Stimulated activated CD8-positive, alpha-beta memory T cell treated with anti-CD3 and anti-CD28 coated beads, Interleukin-15, amount 100 ng/mL, for 48 hours (primary cell): ENCODE measurements at regions not wholly inside any gene's neighbourhood (a gene's known extent, or its start where the extent isn't known, plus 50 kb on each side); places are given as distances from the start of the nearest gene placed in this dataset.
"Not testable (repeated sequence)": the region's sequence is repeated elsewhere in the genome, so short reads cannot be mapped to it uniquely, and the experiment has no call there.

Experiments
- DNase-seq, 2 donors: peaks; one replicate each; pipeline ENCODE4 v3.0.0-alpha.2; 2020; ENCODE audit warnings: low read depth in 2 of 2

GRCh38 chr3:127046690-127047089, 63.8 kb downstream of the PLXNA1 start:
- not testable (repeated sequence) for DNase-seq

GRCh38 chr3:127049393-127049792, 66.5 kb downstream of the PLXNA1 start:
- no peak for DNase-seq

- no peak for DNase-seq
These were observed 67.8 kb downstream of the PLXNA1 start for GRCh38 chr3:127050733-127051132.

DNA sequence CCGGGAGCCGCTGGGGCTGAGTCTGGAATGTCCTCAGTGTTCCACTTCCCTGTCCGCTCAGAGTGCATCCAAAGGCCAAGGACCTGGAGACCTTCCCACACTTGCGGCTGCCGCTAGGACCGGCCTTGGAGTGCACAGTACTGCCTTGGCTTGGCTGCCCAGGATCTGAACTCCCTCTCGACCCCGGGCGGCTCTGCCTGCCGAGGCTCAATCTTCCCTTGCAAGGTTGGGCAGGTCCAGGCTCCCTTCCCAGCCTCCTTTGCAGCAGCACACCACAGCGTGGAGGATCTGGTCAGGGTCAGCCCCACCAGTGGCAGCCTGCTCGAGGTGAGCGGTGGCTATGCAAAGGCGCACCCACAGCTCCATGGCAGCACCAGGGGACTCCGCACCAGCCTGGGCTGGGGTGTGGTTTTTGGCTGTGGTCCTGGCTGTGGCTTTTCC, 69.2 kb downstream of the PLXNA1 start:
- no peak for DNase-seq

DNA sequence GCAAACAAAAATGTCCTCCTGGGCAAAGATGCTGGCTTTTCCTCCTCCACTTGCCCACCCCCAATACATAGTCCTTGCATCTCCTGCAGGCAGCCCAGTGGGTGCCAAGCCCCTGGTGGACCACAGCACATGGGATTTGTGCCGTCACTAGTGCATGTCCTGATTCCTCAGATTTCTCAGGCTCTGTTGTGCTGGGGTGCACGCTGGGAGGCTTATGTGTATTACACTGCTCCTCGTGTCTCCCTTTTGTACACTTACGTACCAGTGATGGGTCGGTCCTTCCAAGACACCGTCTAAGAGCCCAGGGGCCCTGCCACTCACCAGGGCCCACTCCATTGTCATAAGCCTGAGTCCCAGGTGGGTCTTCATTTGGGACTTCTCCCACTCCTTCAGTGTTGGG, 70.1 kb downstream of the PLXNA1 start:
- DNase-seq = no peak

- DNase-seq = no peak
These were observed 70.5 kb downstream of the PLXNA1 start for GRCh38 chr3:127053450-127053849.

GRCh38 chr3:127053979-127054378, 71.1 kb downstream of the PLXNA1 start:
- no peak for DNase-seq

DNA sequence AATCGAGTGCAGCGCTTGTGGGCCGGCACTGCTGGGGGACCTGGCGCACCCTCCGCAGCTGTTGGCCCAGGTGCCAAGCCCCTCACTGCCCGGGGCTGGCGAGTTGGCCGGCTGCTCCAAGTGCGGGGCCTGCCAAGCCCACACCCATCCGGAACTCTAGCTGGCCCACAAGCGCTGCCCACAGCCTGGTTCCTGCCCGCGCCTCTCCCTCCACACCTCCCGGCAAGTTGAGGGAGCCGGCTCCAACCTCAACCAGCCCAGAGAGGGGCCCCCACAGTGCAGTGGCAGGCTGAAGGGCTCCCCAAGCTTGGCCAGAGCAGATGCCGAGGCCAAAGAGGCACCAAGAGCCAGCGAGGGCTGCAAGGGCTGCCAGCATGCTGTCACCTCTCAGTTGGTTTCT, 73.4 kb downstream of the PLXNA1 start:
- no peak for DNase-seq

DNA sequence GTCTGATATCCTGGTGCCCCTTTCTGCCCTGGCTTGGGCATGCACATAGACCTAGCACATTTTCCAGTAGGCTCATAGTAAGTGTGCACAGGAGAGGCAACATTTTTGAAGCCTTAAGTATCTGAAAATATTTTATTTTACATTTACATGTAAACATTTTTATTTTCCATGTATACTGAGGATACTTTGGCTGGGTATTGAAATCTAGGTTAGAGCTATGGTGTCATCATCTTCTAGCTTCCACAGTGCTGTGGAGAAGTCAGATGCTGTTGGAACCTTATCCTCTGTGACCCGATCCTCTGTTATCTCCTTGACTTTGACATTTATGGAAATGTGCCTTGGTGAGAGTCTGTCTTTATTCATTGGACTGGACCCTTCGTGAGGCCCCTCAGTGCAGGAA, 74.1 kb downstream of the PLXNA1 start:
- no peak for DNase-seq

GRCh38 chr3:127059072-127059471, 76.2 kb downstream of the PLXNA1 start:
- DNase-seq = no peak

DNA sequence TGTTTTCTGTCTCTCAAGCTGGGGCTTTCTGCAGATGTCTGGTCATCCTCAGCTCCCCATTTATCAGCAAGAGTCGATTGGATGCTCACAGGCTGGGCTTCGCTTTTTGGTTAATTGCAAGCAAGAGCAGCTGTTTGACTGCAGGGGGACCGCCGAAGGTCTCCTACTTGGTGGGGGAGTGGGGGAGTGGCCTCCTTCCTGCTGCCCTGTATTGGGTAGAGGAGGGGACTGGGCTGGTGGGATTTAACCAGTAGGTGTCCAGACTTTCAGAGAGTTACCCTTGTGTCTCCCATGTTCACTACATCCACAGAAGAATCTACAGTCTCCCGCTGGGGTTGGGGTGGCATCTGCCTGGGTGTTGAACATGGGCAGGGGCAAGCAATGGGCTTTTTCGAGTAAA, 78.7 kb downstream of the PLXNA1 start:
- DNase-seq = no peak

GRCh38 chr3:127062926-127063325, 80.0 kb downstream of the PLXNA1 start:
- DNase-seq = no peak

GRCh38 chr3:127063916-127064315, 81.0 kb downstream of the PLXNA1 start:
- DNase-seq = no peak

DNA sequence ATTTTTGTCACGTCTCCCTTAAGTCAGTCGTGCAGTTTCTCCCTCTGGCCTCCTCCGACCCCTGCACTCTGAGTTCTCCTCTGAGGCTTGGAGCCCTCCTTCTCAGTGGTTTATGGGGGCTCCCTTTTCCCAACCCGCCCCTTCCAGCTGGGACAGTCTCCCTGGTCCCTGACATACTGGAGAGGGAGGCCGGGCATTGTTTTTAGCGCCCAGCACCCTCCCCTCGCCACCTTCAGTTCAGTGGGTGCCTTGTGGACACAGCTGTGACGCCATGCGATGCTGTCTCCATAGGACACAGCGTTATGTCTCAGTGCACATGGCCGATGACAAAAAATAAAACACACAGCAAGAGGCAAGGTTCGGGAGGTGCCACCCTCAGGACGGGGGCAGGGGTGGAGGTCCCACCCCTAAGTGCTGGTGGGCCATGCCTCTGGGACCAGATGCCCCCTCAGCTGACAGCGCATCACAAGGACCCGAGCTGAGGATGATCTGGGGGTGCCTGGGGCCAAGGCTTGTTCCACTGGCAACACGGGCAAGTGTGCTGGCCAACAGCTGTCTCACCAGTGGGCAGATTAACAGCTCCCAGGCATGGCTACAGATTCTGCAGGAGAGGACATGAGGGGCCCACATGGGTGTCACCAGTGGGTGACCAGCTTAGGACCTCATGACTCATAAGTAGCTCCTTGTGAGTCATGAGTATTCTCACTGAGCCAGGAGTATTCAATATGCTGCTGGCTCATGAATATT, 81.6 kb downstream of the PLXNA1 start:
- DNase-seq = no peak

DNA sequence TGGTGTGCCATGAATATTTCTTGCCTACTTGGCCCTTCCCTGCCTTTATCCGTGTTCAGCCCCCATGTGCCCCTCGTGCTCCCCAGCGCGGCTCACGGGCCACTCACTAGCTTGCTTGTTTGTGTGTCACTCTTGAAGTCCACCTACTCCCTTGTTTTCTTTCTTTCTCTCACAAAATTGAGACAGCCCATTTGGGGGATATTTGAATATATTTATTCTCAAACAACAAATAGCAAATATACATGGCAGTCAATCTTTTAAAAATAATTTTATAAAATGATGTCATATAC, 82.2 kb downstream of the PLXNA1 start:
- DNase-seq = no peak

DNA sequence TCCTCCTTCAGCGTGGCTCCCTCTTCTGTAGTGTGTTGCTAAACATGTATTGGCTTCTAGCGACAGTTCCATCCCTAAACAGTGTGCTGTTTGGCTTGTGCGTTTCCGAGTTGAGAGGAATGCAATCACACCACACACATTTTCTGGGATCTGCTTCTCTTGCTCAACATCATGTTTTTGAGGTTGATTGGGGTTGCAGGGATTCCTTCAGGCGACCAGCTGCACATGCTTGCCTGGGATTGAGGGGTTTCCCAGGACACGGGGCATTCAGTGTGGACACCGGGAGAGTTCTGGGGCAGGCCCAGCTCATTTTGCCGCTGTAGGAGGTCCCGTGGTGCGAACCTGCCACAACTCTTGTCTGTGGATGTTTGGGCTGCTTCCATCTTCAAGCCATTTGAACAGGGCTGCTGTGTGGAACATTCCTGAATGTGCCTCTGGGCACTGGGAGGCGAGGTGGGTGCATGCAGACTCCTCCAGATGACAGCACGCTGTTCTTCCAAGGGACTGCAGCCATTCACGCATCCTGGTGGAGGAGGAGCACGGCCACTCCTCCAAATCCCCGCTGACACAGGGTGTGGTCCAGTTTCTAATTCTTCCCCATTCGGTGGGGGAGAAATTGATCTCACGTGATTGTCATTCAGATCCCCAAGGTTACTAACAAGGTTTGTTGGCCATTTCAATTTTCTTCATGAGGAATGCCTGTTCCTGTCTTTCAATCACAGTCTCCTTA, 82.8 kb downstream of the PLXNA1 start:
- DNase-seq = no peak

- no peak for DNase-seq
These were observed 83.7 kb downstream of the PLXNA1 start for GRCh38 chr3:127066635-127067034.

DNA sequence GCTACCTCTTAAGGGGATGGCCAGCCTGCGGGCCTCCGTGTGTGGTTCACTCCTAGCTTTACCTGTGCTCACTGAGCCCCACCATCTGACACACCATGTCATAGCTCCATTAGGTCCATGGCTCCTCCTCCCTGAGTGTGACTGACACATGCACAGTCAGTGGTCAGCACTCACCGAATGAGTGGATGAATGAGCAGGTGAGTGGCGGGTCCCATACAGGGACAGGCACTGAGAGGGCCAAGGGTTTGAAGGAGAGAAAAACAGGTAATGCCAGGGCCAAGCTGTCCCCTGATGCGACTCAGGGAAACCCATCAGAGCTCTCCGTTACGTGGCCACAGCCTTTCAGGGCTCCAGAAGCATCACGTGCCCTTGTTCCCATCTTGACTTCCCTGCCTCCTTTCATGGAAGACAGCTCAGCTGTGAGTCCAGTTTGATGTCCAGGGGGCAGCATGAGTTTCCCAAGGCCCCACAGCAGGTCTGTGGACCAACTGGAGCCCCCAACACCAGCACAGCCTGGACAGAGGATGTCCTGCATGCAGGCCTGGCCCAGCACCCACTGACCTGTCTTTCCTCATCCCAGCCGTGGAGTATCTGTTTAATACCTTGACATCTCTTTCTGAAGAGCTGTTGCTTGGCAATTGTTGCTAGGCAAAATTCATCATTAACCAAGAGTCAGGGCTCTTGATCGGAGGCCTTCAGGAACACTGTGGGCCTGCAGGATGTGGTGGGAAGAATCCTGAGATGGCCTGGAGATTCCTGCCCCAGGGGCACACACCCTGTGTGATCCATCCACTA, 84.4 kb downstream of the PLXNA1 start:
- DNase-seq = no peak

- DNase-seq = no peak
These were observed 85.3 kb downstream of the PLXNA1 start for GRCh38 chr3:127068111-127068810.

DNA sequence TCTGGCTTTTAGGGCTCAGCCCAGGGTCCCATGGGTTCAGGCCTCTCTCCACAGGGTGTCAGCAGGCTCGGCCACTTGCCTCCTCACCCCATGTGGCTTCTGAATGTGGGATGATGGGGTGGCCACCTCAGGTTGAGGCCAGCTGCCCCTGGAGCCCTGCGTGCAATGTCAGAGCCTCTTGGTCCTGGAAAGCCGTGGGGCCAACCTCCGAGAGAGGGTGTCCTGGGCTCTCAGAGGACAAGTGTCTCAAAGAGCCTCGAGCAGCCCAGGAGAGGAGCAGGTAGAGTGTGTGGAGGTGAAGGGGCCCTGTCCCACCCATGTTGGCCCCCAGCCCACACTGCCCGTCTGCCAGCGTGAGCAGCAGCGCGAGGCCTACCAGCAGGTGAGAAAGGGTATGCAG, 86.0 kb downstream of the PLXNA1 start:
- DNase-seq = no peak

DNA sequence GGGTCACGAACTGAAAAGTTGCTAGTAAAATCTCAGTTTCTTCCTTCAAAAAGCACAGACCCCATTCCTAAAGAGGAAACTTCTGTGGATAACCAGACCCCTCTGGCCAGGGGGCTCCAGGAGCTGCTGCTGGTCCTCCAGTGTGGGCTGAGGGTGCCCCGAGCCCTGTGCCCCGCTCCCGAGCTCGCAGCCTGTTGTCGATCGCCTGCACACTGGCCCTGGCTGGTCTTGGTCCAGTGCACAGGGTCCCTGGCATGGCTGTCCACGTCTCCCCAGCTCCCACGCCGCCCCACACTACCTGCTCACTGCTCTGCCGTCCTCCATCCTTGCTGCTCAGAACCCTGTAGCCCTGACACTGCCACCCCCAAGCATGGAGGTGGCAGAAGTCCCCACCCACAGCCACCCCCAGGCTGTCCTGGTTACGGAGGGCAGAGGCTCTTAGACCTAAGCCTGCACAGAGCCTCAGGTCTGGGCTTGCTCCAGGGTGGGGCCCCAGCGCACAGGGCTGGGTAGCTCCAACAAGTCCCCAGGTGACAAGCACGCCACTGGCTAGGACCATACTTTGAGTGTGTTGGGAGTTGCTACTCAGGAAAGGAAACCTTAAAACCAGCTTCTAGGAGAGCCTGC, 87.0 kb downstream of the PLXNA1 start:
- no peak for DNase-seq

DNA sequence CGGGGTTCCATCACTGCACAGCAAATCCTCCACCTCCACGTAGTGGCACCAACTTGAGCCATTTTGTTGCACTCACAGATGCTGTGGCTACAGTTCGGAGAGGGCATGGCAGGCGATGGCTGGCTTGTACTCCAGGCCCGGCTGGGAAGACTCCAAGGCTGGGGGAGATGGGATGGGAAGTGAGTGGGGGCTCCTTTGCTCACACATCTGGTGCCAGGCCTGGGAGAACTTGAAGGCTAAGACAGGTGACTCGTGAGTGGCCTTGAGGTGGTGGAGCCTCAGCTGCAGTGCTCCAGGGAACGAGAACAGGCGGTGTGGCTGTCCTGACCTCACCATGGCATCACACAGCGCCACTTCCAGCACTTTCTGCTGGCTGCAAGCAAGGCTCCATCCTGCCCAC, 87.9 kb downstream of the PLXNA1 start:
- DNase-seq = no peak
